ENCODE measurements at regions not wholly inside any gene's neighbourhood (a gene's known extent, or its start where the extent isn't known, plus 50 kb on each side); places are given as distances from the start of the nearest gene placed in this dataset.
"Not testable (repeated sequence)": the region's sequence is repeated elsewhere in the genome, so short reads cannot be mapped to it uniquely, and the experiment has no call there.

DNA sequence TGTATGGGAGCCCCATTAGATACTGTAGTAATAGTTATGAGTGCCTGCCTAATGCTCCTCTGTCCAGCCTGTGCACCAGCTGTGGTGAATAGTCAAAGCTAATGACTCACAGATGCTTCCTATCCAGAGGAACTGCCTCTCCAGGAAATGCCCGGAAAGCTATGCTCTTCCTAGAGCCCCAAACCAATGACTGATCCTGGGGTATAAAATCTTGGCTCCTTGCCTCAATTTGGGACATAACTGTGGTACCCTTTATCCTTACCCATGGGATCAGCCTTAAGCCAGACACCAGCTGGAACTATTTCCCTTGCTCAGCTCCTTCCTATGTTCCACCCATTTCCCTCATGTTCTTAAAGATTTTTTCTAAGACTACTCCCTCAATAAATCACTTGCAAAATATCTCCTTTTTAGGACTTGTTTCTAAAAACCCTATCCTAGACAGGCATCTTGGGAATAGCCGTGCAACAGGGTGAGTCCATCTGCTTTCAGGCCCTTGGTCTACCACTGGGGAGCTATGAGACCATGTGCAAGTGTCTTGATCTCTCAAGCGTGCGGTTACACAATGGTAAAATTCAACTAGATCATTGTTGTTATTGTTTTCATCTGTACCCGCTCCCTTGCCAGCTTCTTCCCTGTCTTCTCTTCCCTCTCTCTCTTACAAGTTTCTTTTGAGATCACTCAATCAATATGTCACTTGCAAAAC is 283.7 kb downstream of the BTBD3 start:
- peak; percentile 51 to 58 for DNase-seq (ENCODE audit: low read depth in 2 of 2)

DNA sequence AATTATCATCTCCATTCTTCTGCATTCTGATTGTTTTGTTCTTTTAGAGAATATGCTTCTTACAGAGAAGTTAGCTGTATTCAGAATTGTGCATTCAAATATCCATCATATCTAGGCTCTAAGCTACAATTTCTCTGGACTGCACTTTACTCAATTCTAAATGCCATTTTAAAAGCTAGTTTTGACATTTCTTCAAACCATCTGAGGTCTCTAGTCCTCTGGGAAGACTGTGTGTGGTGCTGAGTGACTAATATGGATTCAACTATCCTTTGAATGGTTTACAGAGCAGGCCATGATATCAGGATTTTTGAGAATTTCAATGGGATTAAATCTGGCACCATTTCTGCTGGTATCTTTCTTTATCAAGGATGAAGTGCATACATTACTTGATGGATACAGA is 285.7 kb downstream of the BTBD3 start:
- no peak for DNase-seq (ENCODE audit: low read depth in 2 of 2)

DNA sequence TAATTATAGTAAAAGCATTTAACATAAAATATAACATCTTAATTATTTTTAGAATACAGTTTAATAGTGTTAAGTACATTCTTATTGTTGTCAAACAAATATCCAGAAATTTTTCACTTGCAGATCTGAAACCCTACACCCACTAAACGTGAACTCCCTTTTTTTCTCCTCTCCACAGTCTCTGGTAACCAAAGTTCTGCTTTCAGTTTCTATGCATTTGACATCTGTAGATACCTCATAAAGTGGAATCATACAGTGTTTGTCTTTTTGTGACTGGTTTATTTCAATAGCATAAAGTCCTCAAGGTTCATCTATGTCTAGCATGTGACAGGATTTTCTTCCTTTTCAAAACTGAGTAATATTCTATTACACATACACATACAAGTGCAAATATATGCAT is 286.3 kb downstream of the BTBD3 start:
- DNase-seq (ENCODE audit: low read depth in 2 of 2) = no peak

DNA sequence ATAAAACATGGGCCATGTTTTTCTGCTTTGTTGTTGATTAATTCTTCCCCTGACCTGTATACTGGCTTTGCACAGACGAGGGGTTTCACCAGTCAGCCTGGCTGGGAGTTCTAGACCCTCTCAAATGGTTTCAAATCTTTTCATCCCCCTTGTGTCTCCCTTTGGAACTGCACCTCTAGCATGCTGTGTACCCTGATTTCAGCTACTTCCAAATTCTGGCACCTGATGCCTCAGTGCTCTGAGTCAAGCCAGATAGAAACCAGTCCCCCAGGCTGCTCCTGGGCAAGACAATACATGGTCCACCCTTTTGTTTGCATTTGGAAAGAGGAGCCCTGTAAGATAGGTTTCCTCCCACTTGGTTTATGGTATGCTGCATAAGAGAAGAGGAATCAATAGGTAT is 290.2 kb downstream of the BTBD3 start:
- DNase-seq (ENCODE audit: low read depth in 2 of 2) = peak; percentile 21 to 22

DNA sequence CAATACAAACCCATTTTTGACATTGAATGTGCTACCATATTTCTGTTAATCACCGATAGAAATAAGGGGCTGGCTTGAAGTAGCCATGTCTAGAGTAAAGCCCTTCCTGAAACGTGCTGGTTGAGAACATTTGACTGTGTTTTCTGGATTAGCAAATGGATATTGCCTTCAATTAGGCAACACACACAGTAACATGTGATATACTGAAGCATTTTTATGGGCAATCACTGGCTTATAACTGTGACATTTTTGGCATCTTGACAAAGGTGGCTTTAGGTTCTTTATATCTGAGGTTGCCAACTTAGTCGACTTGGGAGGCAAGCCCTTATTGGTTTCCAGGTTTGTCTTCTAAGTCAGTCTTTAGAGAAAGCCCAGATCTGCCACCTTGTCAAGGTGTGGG is 292.9 kb downstream of the BTBD3 start:
- no peak for DNase-seq (ENCODE audit: low read depth in 2 of 2)

DNA sequence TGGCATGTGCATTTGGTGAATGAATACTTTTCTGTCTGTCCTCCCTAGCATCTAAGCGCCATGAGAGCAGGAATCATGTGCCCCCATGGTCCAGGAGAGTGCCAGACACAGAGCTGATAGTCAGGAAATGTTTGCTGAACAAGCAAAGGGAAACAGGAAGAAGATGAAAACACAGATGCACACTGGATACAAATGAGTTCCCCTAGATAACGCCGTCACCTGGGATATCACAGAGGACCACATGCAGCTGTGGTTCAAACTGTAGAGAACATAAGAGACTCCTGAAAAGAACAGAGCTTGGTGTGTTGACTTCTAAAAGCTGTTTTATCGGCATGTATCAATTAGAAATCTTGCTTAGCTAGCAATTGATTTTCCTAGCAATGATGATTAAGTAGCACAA is 293.7 kb downstream of the BTBD3 start:
- DNase-seq (ENCODE audit: low read depth in 2 of 2) = no peak

DNA sequence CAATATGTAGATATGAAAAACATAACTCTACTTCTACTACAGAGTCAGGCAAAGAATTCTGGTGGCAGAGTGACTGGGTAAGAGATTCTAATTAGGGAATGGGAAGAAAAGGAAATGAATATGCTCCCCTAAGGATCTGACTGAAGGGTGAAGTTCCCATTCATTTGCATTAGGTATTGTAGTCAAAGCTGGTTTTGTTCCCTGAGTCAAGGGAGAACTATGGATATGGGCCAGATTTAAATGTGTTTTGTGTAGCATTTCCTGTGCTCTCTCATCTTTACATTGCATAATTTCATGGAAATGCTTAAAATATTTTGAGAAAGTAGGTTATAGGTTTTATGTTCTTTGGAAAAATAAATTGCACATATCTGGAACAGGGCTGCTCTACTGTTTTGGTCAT is 299.7 kb downstream of the BTBD3 start:
- peak; percentile 26 to 30 for DNase-seq (ENCODE audit: low read depth in 2 of 2)

DNA sequence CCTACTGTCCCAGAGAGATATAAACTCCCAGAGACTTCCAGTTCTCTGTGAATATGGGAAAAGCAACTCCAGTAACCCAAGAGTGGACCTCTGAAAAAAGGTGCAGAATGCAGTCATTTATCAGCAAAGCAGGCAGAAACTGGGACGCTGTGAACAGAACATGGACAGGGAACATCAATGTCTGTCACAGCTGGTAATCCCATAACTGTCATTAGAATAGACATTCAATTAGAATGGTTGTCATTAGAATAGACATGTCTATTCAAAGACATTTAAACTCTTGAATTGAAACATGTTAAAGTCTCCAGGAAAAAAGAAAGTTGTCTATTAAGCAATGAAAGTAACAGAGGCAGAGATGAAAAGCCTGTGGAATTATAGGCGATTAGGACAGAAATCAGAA is 302.1 kb downstream of the BTBD3 start:
- no peak for DNase-seq (ENCODE audit: low read depth in 2 of 2)

DNA sequence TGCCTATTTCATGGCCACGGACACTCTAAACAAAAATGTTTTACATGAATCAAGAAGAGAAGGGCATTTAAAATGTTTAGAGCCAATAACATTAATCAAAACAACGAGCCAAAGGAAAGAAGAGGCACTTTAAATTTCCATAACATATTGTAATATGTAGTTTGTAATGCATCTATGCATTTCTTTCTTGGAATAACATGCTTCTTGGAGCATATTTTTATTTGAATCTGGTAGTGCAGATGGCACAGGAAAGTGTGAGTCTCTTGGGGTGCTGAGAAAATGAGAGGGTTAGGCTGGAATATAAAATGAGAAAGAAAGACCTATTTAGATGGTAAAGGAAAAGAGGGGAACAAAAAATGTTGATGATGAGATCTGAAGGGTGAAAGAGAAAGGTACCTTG is 305.4 kb downstream of the BTBD3 start:
- no peak for DNase-seq (ENCODE audit: low read depth in 2 of 2)

DNA sequence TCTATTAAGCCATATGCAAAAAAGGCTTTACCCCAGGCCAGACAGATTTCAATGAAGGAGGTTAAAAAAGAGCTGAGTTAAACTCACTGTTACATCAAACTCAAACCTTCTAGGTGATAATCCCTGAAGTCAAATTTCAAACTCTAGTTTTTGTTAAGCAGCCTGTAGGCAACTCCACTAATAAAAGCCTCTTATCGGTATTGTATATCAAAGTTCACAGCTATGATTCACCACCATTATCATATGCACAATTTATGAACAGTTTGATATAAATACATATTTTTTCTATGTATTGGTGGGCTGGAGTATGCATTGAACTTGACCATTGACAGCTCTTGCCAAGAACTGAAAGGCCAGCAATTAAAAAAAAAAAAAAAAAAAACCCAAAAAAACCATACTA is 308.2 kb downstream of the BTBD3 start:
- no peak for DNase-seq (ENCODE audit: low read depth in 2 of 2)

DNA sequence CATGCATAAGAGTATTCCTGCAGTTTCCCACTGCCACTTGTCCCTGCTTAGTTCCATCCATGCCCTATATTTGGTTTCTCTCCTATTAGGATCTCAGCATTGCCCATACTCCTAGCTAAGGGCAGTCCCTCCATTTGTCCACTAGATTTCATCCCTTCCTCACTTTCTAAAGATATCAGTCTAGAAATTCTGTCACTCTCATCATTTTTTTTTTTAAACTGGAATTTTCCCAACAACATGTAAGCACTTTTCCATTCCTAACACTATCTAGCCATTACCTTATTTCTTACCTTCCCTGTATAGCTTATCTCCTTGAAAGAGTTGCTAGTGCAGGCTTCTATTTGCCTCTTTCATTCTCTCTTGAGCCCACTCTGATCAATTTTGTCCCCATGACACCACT is 312.2 kb downstream of the BTBD3 start:
- DNase-seq (ENCODE audit: low read depth in 2 of 2) = no peak

DNA sequence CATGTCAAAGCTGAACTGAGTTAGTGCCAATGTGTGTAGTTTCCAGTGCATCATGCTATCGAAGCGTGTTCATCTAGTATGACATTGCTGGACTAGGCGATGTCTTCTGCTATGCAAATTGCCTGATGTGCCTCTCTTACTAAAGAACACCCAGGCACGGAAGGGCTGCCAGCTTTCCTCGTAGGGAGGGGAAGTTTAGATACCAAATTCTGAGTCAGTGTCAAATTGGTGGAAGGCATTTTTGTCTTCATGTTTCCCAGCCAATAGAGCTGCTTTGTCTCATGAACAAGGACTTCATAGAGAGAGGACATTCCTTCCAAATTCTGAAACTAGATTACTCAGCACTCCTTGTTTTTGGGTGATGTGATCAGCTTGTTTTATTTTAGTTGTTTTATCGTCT is 320.1 kb downstream of the BTBD3 start:
- DNase-seq (ENCODE audit: low read depth in 2 of 2) = peak; percentile 45 to 50

DNA sequence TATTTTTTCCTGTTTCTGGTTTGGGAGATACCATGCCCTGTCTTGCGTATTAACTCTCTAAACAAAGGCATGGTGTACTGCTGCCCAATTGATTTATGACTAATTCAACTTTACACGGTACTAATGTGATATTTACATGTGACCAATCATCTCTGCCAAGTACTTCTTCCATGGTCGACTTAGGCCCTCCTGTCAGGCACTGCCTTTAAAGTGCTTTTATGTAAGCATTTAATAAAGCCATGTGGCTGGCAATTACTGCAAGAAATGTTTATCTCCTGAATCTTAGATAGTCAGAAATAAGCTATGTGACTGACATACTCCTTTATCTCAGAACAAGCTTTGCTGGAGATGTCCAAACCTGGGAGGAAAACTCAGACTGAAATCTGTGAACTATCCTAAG is 323.4 kb downstream of the BTBD3 start:
- no peak for DNase-seq (ENCODE audit: low read depth in 2 of 2)

DNA sequence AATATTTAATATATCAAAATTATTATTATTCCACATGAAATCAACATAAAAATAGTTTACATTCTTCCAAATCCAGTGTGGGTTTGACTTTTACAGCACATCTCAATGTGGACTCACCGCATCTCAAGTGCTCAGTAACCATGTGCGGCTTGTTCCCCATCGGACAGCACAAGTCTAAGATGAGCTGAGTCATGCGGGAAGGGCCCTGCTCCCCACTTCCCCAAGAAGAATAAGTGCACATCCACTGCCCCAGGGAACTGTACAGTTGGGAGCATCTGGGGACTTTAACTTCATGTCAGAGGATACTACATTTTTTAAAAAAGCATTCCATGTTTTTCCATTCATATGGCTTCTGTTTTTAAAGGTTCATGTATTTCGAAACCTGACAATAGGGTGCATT is 325.6 kb downstream of the BTBD3 start:
- DNase-seq (ENCODE audit: low read depth in 2 of 2) = no peak

DNA sequence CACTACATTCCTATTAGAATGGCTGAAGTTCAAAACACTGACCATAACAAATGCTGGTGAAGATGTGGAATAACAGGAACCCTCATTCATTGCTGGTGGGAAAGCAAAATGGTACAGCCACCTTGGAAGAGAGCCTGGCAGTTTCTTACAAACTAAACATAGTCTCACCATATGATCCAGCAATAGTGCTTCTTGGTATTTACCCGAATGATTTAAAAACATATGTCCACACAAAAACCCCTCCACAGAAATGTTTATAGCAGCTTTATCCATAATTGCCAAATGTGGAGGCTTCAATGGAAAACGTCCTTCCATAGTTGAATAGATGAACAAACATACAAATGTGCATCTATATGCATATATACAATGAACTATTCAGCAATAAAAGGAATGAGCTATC is 330.8 kb downstream of the BTBD3 start:
- no peak for DNase-seq (ENCODE audit: low read depth in 2 of 2)

DNA sequence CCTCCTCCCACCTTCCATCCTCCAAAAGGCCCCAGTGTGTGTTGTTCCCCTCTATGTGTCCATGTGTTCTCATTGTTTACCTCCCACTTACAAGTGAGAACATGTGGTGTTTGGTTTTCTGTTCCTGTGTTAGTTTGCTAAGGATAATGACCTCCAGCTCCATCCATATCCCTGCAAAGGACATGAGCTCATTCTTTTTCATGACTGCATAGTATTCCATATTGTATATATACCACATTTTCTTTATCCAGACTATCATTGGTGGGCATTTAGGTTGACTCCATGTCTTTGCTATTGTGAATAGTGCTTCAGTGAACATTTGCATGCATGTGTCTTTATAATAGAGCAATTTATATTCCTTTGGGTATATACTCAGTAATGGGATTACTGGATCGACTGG is 333.0 kb downstream of the BTBD3 start:
- DNase-seq (ENCODE audit: low read depth in 2 of 2) = not testable (repeated sequence)

DNA sequence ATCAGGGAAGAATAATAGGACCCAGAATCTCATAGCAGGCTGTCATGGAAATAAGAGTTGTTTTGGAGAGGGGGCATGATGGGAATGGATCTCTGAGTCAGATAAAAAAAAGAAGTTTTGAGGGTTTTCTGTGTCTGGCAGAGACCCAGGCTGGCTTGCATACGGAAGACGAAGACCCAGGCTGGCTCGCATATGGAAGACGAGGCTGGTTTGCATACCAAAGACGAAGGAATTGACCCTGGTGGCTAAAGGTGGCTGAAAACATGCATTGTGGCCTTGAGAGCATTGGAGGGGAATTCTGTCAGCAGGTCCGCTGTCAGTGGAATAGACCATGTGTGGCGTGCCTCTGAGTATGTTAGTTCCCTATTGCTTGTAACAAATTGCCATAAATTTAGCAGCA is 335.1 kb downstream of the BTBD3 start:
- peak; percentile 54 to 59 for DNase-seq (ENCODE audit: low read depth in 2 of 2)

DNA sequence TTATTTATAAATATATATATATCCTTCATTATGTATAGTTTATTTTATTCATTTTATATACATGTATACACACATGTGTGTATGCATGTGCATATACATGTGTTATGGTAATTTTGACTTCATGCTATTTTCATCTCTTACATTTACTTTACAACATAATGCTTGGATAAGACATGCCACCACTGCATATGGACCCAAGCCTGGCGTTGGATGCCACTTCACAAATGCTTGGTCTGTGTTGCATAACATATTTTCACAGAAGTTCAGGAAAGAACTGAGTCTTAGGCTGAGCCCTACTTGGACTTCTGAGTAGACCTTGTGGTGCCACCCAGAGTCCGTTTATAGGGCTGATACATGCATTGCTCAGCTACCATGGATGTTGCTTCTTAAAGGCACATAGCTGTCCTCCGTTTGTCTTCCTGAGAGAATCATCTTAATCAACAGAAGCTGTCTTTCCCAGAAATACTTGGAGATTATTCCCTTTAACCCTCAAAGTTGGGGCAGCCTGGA is 337.8 kb downstream of the BTBD3 start:
- DNase-seq (ENCODE audit: low read depth in 2 of 2) = no peak

DNA sequence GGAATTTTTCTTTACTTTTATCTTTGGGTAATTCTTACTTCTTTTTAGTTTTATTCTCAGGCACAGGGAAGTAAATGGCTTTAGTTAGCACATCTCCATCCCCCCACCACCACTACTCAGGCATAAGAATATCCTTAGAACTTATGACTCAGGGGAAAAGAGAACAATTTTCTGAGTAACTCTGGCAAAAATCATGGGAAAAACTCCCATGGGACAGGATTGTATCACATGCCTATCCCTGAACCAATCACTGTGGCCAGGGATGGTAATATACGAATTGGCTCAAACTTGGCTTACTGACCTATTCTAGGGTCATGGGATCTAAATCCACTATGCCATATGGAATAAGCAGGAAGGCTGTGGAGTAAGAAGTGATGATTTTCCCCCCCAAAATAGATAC is 339.1 kb downstream of the BTBD3 start:
- DNase-seq (ENCODE audit: low read depth in 2 of 2) = no peak

DNA sequence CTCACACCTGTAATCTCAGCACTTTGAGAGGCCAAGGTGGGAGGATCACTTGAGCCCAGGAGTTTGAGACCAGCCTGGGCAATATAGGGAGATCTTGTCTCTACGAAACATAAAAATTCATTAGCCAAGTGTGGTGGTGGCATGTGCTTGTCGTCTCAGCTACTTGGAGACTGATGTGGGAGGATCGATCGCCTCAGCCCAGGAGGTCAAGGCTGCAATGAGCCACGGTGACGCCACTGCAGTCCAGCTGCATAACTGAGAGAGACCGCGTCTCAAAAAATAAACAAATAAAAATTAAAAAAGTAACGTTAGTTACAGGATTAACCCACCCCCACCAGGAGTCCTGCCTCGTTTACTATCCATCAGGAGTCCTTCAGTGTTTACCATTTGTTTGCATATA is 345.1 kb downstream of the BTBD3 start:
- no peak for DNase-seq (ENCODE audit: low read depth in 2 of 2)

DNA sequence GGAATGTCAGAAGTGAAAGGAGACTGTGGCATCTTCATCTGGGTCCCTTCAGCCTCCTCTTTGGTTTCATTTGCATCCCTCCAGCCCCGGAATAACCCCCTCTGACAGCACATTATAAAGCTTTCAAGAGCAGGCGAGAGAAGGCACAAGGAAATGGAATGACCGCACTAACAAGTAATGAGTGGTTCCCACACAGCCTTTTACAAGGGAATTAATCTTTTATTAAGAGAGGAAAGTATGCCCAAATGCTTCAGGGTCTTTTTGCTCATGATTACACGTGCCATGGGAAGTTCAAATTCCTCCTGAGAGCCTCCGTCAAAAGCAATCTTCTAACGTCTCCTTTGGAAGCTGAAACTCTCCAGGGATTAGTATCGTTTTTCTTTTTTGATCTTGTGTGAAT is 347.0 kb downstream of the BTBD3 start:
- no peak for DNase-seq (ENCODE audit: low read depth in 2 of 2)

DNA sequence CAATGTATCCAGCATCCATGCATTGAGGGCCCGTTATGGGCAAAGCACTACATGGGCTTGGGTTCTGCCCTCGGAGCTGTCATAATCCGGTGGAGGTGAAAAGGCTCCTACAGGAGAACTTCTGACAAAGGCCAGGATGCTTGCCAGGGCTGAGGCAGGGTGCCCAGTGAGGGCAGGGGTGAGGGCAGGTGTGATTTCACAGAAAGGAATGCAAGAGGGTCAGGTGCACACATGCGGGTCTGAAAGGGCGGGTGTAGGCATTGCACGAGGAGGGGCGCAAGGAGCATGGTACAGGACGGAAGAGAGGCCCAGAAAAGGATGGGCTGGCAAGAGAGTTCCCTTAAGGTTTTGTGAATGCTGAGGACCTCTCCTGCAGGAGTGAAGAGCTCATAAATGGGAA is 348.0 kb downstream of the BTBD3 start:
- no peak for DNase-seq (ENCODE audit: low read depth in 2 of 2)

DNA sequence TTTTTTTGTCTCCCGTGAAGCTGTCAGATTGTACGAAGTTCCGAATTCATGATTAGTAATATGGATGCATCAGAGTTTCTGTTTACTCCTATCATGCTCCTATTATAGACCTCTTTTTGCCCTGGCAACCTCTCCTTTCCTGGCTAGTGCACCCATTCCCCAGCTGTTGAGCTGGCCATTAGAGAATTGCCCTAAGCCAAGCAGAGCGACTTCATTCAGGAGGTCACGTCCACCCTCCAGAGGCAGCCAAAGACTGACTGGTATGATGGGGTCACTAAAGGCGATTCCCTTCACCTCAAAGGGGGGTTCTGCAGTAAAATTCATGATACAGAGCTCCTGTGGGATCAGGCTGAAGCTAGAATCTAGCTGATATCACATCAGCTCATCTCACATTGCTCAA is 351.9 kb downstream of the BTBD3 start:
- DNase-seq (ENCODE audit: low read depth in 2 of 2) = no peak

DNA sequence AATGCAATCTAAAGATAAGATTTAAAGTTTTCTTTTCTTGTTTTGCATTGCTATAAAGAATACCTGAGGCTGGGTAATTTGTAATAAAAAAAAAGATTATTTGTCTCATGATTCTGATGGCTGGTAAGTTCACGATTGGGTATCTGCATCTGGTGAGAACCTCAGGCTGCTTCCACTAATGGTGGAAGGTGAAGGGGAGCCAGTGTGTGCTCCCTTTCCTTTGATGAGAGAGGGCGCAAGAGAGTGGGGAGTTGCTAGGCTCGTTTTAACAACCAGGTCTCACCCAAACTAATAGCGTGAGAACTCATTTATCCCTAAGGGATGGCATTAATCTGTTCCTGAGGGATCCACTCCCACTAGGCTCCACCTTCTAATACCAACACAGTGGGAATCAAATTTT is 353.2 kb downstream of the BTBD3 start:
- DNase-seq (ENCODE audit: low read depth in 2 of 2) = no peak
